GM12892 (cell line): ENCODE measurements at regions not wholly inside any gene's neighbourhood (a gene's known extent, or its start where the extent isn't known, plus 50 kb on each side); places are given as distances from the start of the nearest gene placed in this dataset.

Experiments
- POLR2A ChIP-seq: IDR thresholded peaks from 2 replicates; pipeline ENCODE4 v1.6.1; 2011; ENCODE audit warnings: low read depth, low read length, control low read depth
- POLR2AphosphoS5 ChIP-seq: IDR thresholded peaks from 2 replicates; pipeline ENCODE4 v1.6.1; 2011; ENCODE audit warnings: low read depth, low read length, control low read depth

GRCh38 chr21:27400045-27400444 lies 433.2 kb upstream of the ADAMTS5 start:
- TF ChIP-seq POLR2A (no peak), POLR2AphosphoS5 (no peak)
